OCI-LY1 (cell line): ENCODE measurements at regions not wholly inside any gene's neighbourhood (a gene's known extent, or its start where the extent isn't known, plus 50 kb on each side); places are given as distances from the start of the nearest gene placed in this dataset.

Source experiments
- H2AFZ ChIP-seq: fragments of 200-600 bp; sonication (generic), shearing (Covaris generic); 2 replicates; pipeline ENCODE4 v1.6.0; 2014; ENCODE audit warnings: antibody characterized with exemption, mild to moderate bottlenecking, low read length
- H3F3A ChIP-seq: fragments of 200-600 bp; sonication (generic), shearing (Covaris generic); 2 replicates; pipeline ENCODE4 v1.6.0; 2014; ENCODE audit warnings: mild to moderate bottlenecking, antibody characterized with exemption, low read length, moderate library complexity; ENCODE audit not compliant: insufficient read depth
- H3K27ac ChIP-seq: fragments of 200-600 bp; sonication (generic); 2 replicates; pipeline ENCODE4 v1.5.1; 2014; ENCODE audit warnings: low read length, mixed run types, mild to moderate bottlenecking, low read depth; ENCODE audit not compliant: poor library complexity, severe bottlenecking
- H3K27me3 ChIP-seq: fragments of 200-600 bp; sonication (generic); 2 replicates; pipeline ENCODE4 v1.6.0; 2014; ENCODE audit warnings: antibody characterized with exemption, mild to moderate bottlenecking, low read length, moderate library complexity; ENCODE audit not compliant: insufficient read depth
- H3K36me3 ChIP-seq: fragments of 200-600 bp; sonication (generic); 2 replicates; pipeline ENCODE4 v1.6.1; 2014; ENCODE audit warnings: mild to moderate bottlenecking, antibody characterized with exemption, low read length, moderate library complexity, mixed read lengths; ENCODE audit not compliant: insufficient read depth
- H3K4me1 ChIP-seq: fragments of 200-600 bp; sonication (generic); 2 replicates; pipeline ENCODE4 v1.5.1; 2014; ENCODE audit warnings: mild to moderate bottlenecking, low read length, moderate library complexity; ENCODE audit not compliant: insufficient read depth, severe bottlenecking
- H3K4me2 ChIP-seq: fragments of 200-600 bp; sonication (generic), shearing (Covaris generic); 2 replicates; pipeline ENCODE4 v1.6.1; 2014; ENCODE audit warnings: low read length
- H3K4me3 ChIP-seq: fragments of 200-600 bp; sonication (generic); 2 replicates; pipeline ENCODE4 v1.5.1; 2014; ENCODE audit warnings: low read length, low read depth, mild to moderate bottlenecking, mixed read lengths; ENCODE audit not compliant: poor library complexity, severe bottlenecking
- H3K79me2 ChIP-seq: fragments of 200-600 bp; shearing (Covaris generic); 2 replicates; pipeline ENCODE4 v1.6.1; 2016; ENCODE audit warnings: mixed run types, low read length, mixed read lengths; ENCODE audit not compliant: insufficient read depth
- H3K9ac ChIP-seq: fragments of 200-600 bp; sonication (generic), shearing (Covaris generic); 2 replicates; pipeline ENCODE4 v1.6.1; 2014; ENCODE audit warnings: mild to moderate bottlenecking, low read length, mixed read lengths
- H3K9me2 ChIP-seq: fragments of 200-600 bp; sonication (generic), shearing (Covaris generic); 2 replicates; pipeline ENCODE4 v1.6.1; 2014; ENCODE audit warnings: low read depth, mild to moderate bottlenecking, low read length, mixed read lengths
- H3K9me3 ChIP-seq: fragments of 200-600 bp; shearing (Covaris generic); 2 replicates; pipeline ENCODE4 v1.6.1; 2014; ENCODE audit warnings: low read length, mixed read lengths
- H4K20me1 ChIP-seq: fragments of 200-600 bp; sonication (generic), shearing (Covaris generic); 2 replicates; pipeline ENCODE4 v1.6.0; 2016; ENCODE audit warnings: mild to moderate bottlenecking, low read length; ENCODE audit not compliant: insufficient read depth
- EZH2 ChIP-seq: fragments of 200-600 bp; sonication (generic), shearing (Covaris generic); IDR thresholded peaks from 2 replicates; pipeline ENCODE4 v1.8.0; 2017; ENCODE audit warnings: borderline replicate concordance, mixed run types, mild to moderate bottlenecking, antibody characterized with exemption, low read length, moderate library complexity, mixed read lengths
- TF ChIP-seq, protein P1 (sequence below): fragments of 200-600 bp; sonication (generic), shearing (Covaris generic); IDR thresholded peaks from 2 replicates; pipeline ENCODE4 v1.5.1; 2017; ENCODE audit warnings: mild to moderate bottlenecking, antibody characterized with exemption, low read length, moderate library complexity, mixed read lengths

DNA sequence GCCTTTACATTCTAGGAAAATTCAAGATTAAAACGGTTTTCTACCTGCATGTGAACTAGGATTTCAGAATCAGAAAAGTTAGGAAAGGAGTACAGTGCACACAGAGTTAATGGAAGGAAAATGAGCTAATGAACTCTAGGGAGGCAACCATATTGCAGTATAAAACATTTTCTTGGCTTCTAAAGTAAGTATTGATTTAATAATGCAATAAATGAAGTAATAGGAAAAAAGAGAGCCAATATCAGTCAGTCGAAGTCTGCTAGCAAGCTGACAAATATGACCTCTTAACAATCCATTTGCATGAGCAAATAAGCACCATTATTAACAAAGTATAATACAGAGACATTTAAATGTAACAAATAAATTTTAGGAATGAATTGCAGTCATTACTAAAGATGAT lies 80.2 kb upstream of the COL3A1 start:
- no peaks in the 10 kb centered on the region for H3K4me1 ChIP-seq
- H3K4me2 ChIP-seq = no peak overlapping the region
- no peaks in the 10 kb centered on the region for H3F3A ChIP-seq
- no peaks in the 10 kb centered on the region for H3K27me3 ChIP-seq
- no peak overlapping the region for H3K4me3 ChIP-seq
- no peak overlapping the region for H2AFZ ChIP-seq
- H3K9ac ChIP-seq = no peak overlapping the region
- no peaks in the 10 kb centered on the region for H3K79me2 ChIP-seq
- no peaks in the 10 kb centered on the region for H3K9me2 ChIP-seq
- TF ChIP-seq EZH2 = no peak
- TF ChIP-seq, protein P1, sequence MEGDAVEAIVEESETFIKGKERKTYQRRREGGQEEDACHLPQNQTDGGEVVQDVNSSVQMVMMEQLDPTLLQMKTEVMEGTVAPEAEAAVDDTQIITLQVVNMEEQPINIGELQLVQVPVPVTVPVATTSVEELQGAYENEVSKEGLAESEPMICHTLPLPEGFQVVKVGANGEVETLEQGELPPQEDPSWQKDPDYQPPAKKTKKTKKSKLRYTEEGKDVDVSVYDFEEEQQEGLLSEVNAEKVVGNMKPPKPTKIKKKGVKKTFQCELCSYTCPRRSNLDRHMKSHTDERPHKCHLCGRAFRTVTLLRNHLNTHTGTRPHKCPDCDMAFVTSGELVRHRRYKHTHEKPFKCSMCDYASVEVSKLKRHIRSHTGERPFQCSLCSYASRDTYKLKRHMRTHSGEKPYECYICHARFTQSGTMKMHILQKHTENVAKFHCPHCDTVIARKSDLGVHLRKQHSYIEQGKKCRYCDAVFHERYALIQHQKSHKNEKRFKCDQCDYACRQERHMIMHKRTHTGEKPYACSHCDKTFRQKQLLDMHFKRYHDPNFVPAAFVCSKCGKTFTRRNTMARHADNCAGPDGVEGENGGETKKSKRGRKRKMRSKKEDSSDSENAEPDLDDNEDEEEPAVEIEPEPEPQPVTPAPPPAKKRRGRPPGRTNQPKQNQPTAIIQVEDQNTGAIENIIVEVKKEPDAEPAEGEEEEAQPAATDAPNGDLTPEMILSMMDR = no peak
- H4K20me1 ChIP-seq = no peaks in the 10 kb centered on the region
- H3K9me3 ChIP-seq = no peaks in the 10 kb centered on the region
- H3K36me3 ChIP-seq = no peaks in the 10 kb centered on the region
- no peak overlapping the region for H3K27ac ChIP-seq

DNA sequence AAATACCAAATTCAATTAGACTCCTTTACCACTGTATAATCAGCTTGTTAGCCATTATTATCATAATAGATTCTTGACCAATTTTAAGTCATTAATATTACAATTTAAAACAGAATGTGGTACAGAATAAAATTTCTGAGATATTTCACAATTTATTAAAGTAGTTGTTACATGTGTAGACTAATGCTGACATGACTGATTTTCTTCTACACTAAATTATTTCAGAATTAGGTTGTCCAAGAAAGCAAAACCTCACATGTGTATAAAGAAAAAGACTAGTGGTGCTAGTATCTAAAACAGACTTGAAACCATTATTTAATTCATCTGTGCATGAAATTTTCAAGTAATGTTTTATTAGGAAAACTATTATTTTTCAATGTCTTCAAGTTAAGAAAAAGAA lies 79.2 kb upstream of the COL3A1 start:
- H3K27me3 ChIP-seq = no peaks in the 10 kb centered on the region
- H3K9ac ChIP-seq = no peak overlapping the region
- no peaks in the 10 kb centered on the region for H3K79me2 ChIP-seq
- no peak overlapping the region for H2AFZ ChIP-seq
- H3K9me2 ChIP-seq = no peaks in the 10 kb centered on the region
- TF ChIP-seq, protein P1 = no peak
- no peak for TF ChIP-seq EZH2
- H3K27ac ChIP-seq = no peak overlapping the region
- no peaks in the 10 kb centered on the region for H3K36me3 ChIP-seq
- no peaks in the 10 kb centered on the region for H3K4me1 ChIP-seq
- H4K20me1 ChIP-seq = no peaks in the 10 kb centered on the region
- no peaks in the 10 kb centered on the region for H3F3A ChIP-seq
- no peak overlapping the region for H3K4me2 ChIP-seq
- no peaks in the 10 kb centered on the region for H3K9me3 ChIP-seq
- no peak overlapping the region for H3K4me3 ChIP-seq

DNA sequence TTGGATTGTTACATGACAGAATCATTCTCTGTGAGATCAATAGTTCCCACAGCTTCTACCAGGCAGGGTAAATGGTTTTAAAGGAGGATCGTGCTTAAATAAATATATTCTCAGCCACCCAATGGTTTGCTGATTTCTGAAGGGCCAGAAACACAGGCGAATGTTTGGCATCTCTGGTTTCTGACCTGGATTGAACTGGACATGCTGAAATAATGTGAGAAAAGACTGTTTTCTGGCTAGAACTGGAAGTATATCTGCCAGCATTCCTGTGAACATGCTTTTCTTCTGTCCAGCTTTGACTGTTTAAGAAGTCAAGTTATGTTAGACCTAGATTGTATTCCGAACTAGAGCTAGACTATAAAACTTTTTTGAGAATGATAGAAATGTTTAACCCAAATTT lies 77.1 kb upstream of the COL3A1 start:
- H3K4me1 ChIP-seq = no peaks in the 10 kb centered on the region
- TF ChIP-seq, protein P1 = no peak
- TF ChIP-seq EZH2 = no peak
- H3K9me3 ChIP-seq = no peaks in the 10 kb centered on the region
- no peak overlapping the region for H3K4me2 ChIP-seq
- no peaks in the 10 kb centered on the region for H3K9me2 ChIP-seq
- no peak overlapping the region for H2AFZ ChIP-seq
- no peaks in the 10 kb centered on the region for H3F3A ChIP-seq
- H3K27me3 ChIP-seq = no peaks in the 10 kb centered on the region
- no peak overlapping the region for H3K4me3 ChIP-seq
- no peak overlapping the region for H3K9ac ChIP-seq
- no peaks in the 10 kb centered on the region for H4K20me1 ChIP-seq
- no peaks in the 10 kb centered on the region for H3K79me2 ChIP-seq
- H3K36me3 ChIP-seq = no peaks in the 10 kb centered on the region
- H3K27ac ChIP-seq = no peak overlapping the region
